HFF-Myc (cell line): ENCODE measurements at regions not wholly inside any gene's neighbourhood (a gene's known extent, or its start where the extent isn't known, plus 50 kb on each side); places are given as distances from the start of the nearest gene placed in this dataset.

ENCODE experiments used
- DNase-seq: peaks from one replicate; pipeline ENCODE4 v3.0.0-alpha.2; 2011; ENCODE audit warnings: low read depth; ENCODE audit errors: extremely low read depth
- H3K4me3 ChIP-seq: replicated peaks from 2 replicates; pipeline ENCODE4 v1.5.1; 2011; ENCODE audit warnings: low read depth, mild to moderate bottlenecking, control low read depth, low read length
- TF ChIP-seq, protein P1 (sequence below): IDR thresholded peaks from 2 replicates; pipeline ENCODE4 v1.5.1; 2012; ENCODE audit warnings: mild to moderate bottlenecking, low read depth, low read length, control low read depth; ENCODE audit errors: missing control alignments

DNA sequence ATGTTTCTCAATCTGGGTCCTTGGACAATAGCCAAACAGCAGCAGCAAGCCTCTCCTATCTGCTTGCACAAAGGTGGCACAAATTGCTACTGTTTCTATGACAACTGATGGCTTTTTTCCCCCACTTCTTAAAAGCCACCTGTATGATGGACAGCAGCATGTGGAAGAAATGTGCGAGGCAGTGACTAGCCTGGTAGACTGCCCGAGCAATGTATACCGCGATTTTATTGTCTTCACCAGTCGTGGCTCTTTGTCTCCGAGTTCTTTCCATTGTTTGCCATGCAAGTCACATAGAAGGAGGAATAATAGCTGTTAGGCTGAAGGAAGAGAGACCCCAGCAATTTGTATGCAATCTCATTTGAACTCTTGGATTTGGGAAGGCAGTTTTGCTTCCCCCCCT is 79.4 kb downstream of the S1PR1 start:
- TF ChIP-seq, protein P1, sequence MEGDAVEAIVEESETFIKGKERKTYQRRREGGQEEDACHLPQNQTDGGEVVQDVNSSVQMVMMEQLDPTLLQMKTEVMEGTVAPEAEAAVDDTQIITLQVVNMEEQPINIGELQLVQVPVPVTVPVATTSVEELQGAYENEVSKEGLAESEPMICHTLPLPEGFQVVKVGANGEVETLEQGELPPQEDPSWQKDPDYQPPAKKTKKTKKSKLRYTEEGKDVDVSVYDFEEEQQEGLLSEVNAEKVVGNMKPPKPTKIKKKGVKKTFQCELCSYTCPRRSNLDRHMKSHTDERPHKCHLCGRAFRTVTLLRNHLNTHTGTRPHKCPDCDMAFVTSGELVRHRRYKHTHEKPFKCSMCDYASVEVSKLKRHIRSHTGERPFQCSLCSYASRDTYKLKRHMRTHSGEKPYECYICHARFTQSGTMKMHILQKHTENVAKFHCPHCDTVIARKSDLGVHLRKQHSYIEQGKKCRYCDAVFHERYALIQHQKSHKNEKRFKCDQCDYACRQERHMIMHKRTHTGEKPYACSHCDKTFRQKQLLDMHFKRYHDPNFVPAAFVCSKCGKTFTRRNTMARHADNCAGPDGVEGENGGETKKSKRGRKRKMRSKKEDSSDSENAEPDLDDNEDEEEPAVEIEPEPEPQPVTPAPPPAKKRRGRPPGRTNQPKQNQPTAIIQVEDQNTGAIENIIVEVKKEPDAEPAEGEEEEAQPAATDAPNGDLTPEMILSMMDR: no peak
- DNase-seq: no peak
- no peak overlapping the region for H3K4me3 ChIP-seq

DNA sequence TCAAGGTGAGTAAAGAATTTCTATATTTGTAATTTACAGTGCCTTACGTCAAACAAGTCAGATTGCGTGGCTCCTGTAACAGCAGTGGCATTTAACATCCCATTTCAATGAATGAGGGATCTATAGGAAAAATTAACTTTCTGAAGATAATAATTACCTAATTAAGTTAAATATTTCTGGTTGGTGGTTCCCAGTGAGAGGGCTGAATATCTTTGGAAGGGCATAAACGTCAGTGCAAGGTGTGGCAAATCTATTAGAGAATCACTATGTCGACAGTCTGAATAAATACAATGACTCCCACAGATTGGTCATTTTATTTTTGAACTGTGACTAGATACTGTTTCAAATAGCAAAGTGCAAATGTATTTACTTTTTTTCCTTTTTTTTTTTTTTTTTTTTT is 80.0 kb downstream of the S1PR1 start:
- no peak for DNase-seq
- TF ChIP-seq, protein P1: no peak
- no peak overlapping the region for H3K4me3 ChIP-seq

DNA sequence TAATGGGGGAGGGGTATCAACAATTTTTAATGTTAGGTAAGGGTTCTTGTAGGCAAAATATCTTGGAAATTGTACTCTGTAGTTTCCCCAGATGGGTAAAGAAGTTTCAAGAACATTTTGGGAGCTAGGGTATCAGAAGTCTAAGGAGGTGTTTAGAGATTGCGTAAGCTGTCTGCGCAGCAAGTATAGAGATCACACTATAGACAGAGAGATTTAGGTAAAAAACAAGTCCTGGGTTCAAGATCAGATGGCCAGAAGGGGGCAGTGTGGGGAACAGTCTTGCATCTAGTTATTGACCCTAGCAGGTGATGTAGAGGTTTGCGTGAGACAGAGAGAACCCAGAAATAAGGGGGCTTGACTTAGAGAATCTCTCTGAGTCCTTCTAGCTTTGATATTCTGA is 80.8 kb downstream of the S1PR1 start:
- TF ChIP-seq, protein P1: no peak
- no peak overlapping the region for H3K4me3 ChIP-seq
- no peak for DNase-seq

DNA sequence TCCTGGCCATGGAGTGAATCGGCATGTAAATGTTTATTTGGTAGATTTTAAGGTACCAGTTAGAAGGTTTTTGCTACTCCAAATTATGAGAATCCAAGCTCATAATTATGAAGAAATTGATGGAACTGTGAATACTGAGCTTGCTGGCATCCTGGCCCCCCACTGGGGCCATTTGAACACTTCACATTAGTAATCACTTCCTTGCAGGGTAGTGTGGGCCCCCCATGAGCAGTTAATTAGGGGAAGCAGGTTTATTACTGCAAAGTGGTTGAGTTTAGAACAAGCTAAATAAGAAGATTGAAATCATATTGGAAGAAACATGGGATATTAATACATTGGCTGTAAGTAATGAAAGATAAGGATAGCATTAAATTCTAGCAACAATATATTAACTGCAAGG is 86.7 kb downstream of the S1PR1 start:
- TF ChIP-seq, protein P1: no peak
- H3K4me3 ChIP-seq: no peak overlapping the region
- DNase-seq: no peak

DNA sequence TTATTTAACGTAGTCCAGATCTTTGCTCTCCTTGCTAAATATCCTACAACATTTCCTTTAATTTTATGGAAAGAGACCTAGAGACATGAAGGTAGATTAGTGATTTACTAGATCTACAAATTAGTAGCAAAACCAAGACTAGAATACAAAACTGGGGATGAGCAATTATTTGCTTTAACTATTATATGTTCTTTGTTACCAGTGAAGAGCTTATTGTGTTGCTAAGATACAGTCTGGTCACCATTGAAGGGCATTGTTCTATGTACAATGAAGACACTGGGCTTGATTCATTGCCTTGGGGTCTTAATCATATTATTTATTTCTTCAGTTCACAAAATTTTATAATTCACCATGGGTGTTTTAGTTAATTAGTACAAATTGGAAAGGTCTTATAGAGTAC is 88.3 kb downstream of the S1PR1 start:
- H3K4me3 ChIP-seq: no peak overlapping the region
- DNase-seq: no peak
- TF ChIP-seq, protein P1: no peak

DNA sequence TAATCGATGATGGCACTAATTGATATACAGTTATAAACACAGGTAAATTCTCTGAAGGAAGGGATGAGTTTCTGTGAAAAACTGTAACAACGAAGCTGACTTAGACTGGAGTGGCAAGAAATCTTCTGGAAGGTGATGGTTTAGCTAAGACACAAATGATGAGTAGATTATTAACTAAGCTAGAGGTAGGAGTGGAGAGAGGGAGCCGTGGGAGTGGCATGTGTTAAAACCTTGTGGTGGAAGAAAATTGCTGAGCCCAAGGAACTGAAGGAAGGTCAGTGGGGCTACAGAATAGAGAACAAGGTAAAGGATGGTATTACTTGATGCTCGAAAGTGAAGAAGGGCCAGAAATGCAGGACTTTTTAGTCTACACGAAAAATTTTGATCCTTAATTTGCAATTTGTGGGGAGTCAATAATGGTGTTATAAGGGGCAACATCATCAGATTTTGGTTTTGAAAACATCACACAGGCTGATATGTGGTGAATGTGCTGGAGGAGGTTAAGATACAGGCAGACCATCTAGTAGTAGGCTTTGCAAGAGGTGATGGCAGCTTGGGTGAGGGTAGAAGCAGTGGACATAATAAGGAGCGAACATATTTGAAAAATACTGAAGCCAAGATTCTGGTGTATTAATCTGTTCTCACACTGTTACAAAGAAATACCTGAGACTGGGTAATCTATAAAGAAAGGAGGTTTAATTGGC is 93.8 kb downstream of the S1PR1 start:
- TF ChIP-seq, protein P1: no peak
- no peak overlapping the region for H3K4me3 ChIP-seq
- no peak for DNase-seq

DNA sequence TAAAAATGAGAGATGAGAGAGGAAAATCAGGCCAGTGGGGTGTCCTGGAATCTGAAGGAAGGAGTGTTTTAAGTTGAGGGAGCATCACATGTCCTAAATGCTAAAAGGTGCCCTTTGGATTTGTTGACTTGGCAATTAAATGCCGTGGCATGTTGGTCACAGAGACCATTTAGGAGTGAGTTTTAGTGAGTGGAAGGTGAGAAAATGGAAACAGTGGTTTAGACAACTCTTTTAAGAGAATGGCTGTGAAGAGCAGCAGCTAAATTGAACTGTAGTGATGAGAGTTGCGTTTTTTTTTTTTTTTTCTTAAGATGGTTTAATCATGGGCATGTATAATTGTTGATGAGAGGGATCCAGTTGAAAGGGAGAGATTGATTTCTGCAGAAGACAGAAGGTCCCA is 95.0 kb downstream of the S1PR1 start:
- H3K4me3 ChIP-seq: no peak overlapping the region
- TF ChIP-seq, protein P1: no peak
- DNase-seq: no peak
